Colonic mucosa (tissue), 4 donors: ENCODE measurements at regions not wholly inside any gene's neighbourhood (a gene's known extent, or its start where the extent isn't known, plus 50 kb on each side); places are given as distances from the start of the nearest gene placed in this dataset.

ENCODE experiments used
- DNase-seq: peaks from one replicate; pipeline ENCODE4 v3.0.0-alpha.2; 2020
- H3K27ac ChIP-seq: fragments of 200-600 bp; one replicate; pipeline ENCODE4 v1.8.0; 2021
- H3K27me3 ChIP-seq: fragments of 200-600 bp; one replicate; pipeline ENCODE4 v1.8.0; 2021
- H3K36me3 ChIP-seq: fragments of 200-600 bp; one replicate; pipeline ENCODE4 v1.8.0; 2021
- H3K4me1 ChIP-seq: fragments of 200-600 bp; one replicate; pipeline ENCODE4 v1.8.0; 2021; ENCODE audit warnings: mild to moderate bottlenecking
- H3K4me3 ChIP-seq: fragments of 200-600 bp; one replicate; pipeline ENCODE4 v1.8.0; 2021
- H3K9ac ChIP-seq, 2 donors: one replicate each; pipeline ENCODE4 v1.7.0; 2013; ENCODE audit warnings: control low read depth in 2 of 2, low read depth in 2 of 2, low read length in 2 of 2
- H3K9me3 ChIP-seq: fragments of 200-600 bp; one replicate; pipeline ENCODE4 v1.8.0; 2021
- intact Hi-C: fragments of 100-400 bp; cut with DNase I; formaldehyde crosslinking; loops from one replicate; pipeline ENCODE4 v1.14.1; 2022
- TF ChIP-seq, protein P1 (sequence below): fragments of 200-600 bp; IDR thresholded peaks from one replicate; pipeline ENCODE4 v1.8.0; 2022; ENCODE audit warnings: antibody characterized with exemption, mild to moderate bottlenecking
- donor health status: healthy.
- donor health status: DM: no; HTN: no; CAD: no.
- donor health status: DM: no; HTN: no; CAD: no.

DNA sequence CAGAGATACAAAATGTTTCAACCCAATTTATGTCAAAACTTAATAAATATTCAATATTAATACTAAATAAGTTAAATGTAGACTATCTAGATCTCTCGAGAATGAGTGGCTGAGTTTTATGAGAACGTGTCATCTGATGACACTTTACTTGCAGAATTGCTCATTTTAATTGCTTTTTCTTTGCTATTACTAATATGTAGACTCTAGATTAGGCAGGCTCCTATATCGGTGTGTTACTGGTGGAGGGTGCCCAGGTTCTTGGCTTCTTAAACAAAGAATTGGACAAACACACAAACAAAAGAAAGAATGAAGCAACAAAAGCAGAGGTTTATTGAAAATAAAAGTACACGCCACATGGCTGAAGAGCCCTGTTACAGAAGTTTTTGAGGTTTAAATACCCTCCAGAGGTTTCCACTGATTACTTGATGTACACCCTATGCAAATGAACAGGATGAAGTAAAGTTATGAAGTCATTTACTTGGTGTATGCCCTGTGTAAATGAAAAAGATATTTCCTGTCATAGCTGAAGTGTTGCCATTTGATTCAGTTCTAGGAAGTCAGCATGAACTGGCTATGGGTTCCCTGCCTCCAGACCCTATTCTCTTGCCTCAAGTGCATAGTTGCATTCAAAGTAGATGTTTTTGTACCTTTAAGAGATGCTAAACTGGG lies 122.9 kb upstream of the ITGA4 start:
- DNase-seq = no peak
- intact Hi-C loops = no loop called here
- Histone ChIP-seq H3K36me3 (no peaks in the 10 kb centered on the region), H3K4me1 (no peaks in the 10 kb centered on the region), H3K27me3 (no peaks in the 10 kb centered on the region), H3K9me3 (no peaks in the 10 kb centered on the region), H3K9ac (no peak overlapping the region), H3K4me3 (no peak overlapping the region), H3K27ac (no peak overlapping the region)
- TF ChIP-seq, protein P1, sequence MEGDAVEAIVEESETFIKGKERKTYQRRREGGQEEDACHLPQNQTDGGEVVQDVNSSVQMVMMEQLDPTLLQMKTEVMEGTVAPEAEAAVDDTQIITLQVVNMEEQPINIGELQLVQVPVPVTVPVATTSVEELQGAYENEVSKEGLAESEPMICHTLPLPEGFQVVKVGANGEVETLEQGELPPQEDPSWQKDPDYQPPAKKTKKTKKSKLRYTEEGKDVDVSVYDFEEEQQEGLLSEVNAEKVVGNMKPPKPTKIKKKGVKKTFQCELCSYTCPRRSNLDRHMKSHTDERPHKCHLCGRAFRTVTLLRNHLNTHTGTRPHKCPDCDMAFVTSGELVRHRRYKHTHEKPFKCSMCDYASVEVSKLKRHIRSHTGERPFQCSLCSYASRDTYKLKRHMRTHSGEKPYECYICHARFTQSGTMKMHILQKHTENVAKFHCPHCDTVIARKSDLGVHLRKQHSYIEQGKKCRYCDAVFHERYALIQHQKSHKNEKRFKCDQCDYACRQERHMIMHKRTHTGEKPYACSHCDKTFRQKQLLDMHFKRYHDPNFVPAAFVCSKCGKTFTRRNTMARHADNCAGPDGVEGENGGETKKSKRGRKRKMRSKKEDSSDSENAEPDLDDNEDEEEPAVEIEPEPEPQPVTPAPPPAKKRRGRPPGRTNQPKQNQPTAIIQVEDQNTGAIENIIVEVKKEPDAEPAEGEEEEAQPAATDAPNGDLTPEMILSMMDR = no peak

DNA sequence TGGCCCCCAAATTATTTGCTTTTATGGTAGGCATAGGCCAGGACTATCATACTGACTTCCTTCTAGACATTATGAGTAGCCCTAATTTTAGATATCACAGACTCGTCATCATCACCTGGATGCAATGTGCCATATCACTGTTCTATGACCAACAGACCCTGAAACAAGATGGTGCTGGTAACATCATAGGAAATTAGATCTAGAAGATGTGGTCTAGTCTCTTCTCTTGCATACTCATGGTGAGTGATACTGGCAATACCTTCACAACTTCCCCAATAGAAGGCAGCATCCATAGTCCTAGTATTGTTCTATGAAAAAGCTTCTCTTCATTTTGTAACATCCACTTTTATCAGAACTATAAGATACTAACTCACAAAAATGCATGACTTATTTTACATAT lies 116.3 kb upstream of the ITGA4 start:
- H3K27ac ChIP-seq = no peak overlapping the region
- no peaks in the 10 kb centered on the region for H3K27me3 ChIP-seq
- intact Hi-C loops = no loop called here

DNA sequence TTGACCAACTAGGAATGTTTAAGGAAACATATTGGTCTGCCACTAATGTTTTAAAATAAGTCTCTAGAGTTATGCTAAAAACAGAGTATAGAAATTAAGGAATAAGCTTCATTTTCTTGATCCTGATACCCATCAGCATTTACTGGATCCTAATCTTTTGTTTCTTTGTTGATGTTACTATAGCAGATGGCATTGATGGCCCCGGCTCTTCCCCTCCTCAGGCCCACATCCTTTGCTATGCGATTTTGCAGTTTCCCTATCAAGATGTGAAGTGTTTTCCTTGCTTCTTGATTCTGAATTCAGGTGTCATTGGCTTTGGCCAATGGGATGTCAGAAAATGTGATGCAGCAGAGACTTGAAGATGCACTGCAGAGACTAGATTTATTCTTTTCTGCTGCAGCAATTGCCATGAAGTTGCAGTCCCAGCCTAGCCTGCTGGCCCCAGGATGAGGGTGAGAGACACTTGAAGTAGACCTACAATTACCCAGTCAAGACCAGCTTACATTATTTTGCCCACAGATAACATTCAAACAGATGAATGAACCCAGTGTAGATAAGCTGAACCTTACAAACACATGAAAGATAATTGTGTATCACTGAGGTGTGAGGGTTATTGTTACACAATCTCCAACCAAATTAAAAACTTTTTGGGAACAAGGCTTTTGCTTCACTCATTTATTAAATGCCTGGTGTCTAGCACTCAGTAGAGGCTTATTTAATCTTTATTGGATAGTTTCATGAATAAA lies 115.2 kb upstream of the ITGA4 start:
- intact Hi-C loops = no loop called here
- Histone ChIP-seq H3K9ac (no peak overlapping the region), H3K9me3 (no peaks in the 10 kb centered on the region), H3K36me3 (no peaks in the 10 kb centered on the region), H3K4me3 (no peak overlapping the region), H3K27me3 (no peaks in the 10 kb centered on the region), H3K27ac (no peak overlapping the region), H3K4me1 (no peaks in the 10 kb centered on the region)
- TF ChIP-seq, protein P1 = no peak
- DNase-seq = no peak

More for the DNA sequence above, 116.3 kb upstream of the ITGA4 start:
- H3K4me3 ChIP-seq = no peak overlapping the region
- H3K4me1 ChIP-seq = no peaks in the 10 kb centered on the region
- H3K36me3 ChIP-seq = no peaks in the 10 kb centered on the region
- TF ChIP-seq, protein P1 = no peak
- no peaks in the 10 kb centered on the region for H3K9me3 ChIP-seq
- H3K9ac ChIP-seq = no peak overlapping the region
- DNase-seq = no peak

DNA sequence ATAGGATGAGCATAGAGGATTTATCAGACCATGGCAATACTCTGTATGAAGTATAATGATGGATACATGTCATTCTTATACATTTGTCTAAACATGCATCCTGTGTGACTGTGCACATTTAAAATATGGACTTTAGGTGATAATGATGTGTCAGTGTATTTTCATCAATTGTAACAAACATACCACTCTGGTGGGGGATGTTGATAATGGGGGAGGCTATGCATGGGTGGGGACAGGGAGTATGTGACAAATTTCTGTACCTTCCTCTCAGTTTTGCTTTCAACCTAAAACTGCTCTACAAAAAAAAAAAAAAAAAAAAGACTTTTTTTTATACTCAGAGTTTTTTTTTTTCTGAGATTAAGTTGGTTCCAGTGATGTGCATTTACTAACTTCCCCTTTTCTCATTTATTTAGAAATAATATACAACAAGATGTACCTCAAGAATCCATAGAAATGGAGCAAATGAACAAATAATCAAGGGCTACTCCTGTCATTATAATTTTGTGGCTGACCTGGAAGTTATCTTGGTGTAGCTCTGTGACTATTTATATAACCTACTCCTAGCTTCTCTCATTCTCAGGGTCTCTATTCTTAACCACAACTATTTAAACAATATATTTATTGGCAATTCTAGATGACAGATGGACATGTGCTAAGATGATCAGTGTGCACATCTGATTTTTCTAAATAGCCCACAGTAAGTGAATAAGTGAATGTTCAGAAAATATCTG lies 108.9 kb upstream of the ITGA4 start:
- DNase-seq = no peak
- intact Hi-C loops = no loop called here
- TF ChIP-seq, protein P1 = no peak
- H3K9ac ChIP-seq = no peak overlapping the region
- H3K9me3 ChIP-seq = no peaks in the 10 kb centered on the region
- H3K36me3 ChIP-seq = no peaks in the 10 kb centered on the region
- H3K27ac ChIP-seq = no peak overlapping the region
- no peaks in the 10 kb centered on the region for H3K27me3 ChIP-seq
- no peaks in the 10 kb centered on the region for H3K4me1 ChIP-seq
- H3K4me3 ChIP-seq = no peak overlapping the region

DNA sequence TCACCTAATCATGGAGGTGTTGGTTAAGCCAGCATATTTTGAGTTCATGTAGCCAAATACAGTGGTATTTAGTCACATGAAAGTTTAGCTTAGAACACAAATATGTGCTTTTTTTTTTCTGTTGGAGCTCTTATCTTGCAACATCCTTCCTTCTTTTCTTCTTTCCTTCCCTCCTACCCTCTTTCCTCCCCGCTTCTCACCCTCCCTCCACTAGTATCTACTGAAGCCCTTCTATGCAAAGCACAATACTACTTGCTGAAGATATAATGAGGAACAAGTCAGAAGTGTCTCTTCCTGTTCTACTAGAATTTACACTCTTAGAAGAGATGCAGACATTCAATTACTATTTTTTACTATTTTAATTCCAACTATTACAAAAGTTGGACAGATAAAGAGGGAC lies 105.0 kb upstream of the ITGA4 start:
- no peaks in the 10 kb centered on the region for H3K4me1 ChIP-seq
- intact Hi-C loops = no loop called here
- no peak overlapping the region for H3K4me3 ChIP-seq

More for the DNA sequence above, 105.0 kb upstream of the ITGA4 start:
- TF ChIP-seq, protein P1 = no peak
- no peak for DNase-seq
- Histone ChIP-seq H3K27ac (no peak overlapping the region), H3K36me3 (no peaks in the 10 kb centered on the region), H3K27me3 (no peaks in the 10 kb centered on the region), H3K9ac (no peak overlapping the region), H3K9me3 (no peaks in the 10 kb centered on the region)
